PC-3 (cell line): ENCODE measurements at regions not wholly inside any gene's neighbourhood (a gene's known extent, or its start where the extent isn't known, plus 50 kb on each side); places are given as distances from the start of the nearest gene placed in this dataset.
A peak's percentile ranks its signal among the peaks of the same experiment; 100 is the strongest.
"Not testable (repeated sequence)": the region's sequence is repeated elsewhere in the genome, so short reads cannot be mapped to it uniquely, and the experiment has no call there.

Experiments
- ATAC-seq: fragments of 200-7000 bp; cut with Tn5 transposase; 2 replicates; pipeline ENCODE4 v1.9.1; 2020; ENCODE audit warnings: mild to moderate bottlenecking, moderate library complexity
- BruUV-seq: library from RNA; stranded (reverse); fragments of 400-500 nt; replicated peaks from 2 replicates; lab custom pipeline; 2021; lab: Mats Ljungman, UMichigan
- CTCF ChIA-PET: fragments of 300-600 bp; sonication (Branson Sonifier 250); formaldehyde crosslinking; loops from one replicate; lab custom pipeline; 2022; ENCODE audit warnings: antibody characterized with exemption; lab: Charles Lee
- POLR2A ChIA-PET: fragments of 300-600 bp; sonication (Branson Sonifier 250); formaldehyde crosslinking; loops from one replicate; lab custom pipeline; 2022; ENCODE audit warnings: antibody characterized with exemption; ENCODE audit not compliant: unreplicated experiment; lab: Charles Lee
- DNase-seq: peaks from one replicate; pipeline ENCODE4 v3.0.0-alpha.2; 2015
- H2AFZ ChIP-seq: fragments of 300-600 bp; sonication (generic); 2 replicates; pipeline ENCODE4 v1.6.0; 2016; ENCODE audit warnings: antibody characterized with exemption, low read length
- H3F3A ChIP-seq: fragments of 300-600 bp; sonication (generic); one replicate; pipeline ENCODE4 v1.6.0; 2017; ENCODE audit warnings: antibody characterized with exemption, low read length, control low read depth, mild to moderate bottlenecking; ENCODE audit not compliant: unreplicated experiment
- H3K27ac ChIP-seq: fragments of 300-600 bp; sonication (generic); 2 replicates; pipeline ENCODE4 v1.5.1; 2016; ENCODE audit warnings: mild to moderate bottlenecking, low read length
- H3K27me3 ChIP-seq: fragments of 300-600 bp; sonication (generic); 2 replicates; pipeline ENCODE4 v1.6.1; 2016; ENCODE audit warnings: low read length, mixed read lengths
- H3K36me3 ChIP-seq: fragments of 300-600 bp; sonication (generic); 2 replicates; pipeline ENCODE4 v1.6.1; 2016; ENCODE audit warnings: low read depth, mixed run types, low read length, mixed read lengths
- H3K4me1 ChIP-seq: fragments of 300-600 bp; sonication (generic); 2 replicates; pipeline ENCODE4 v1.5.1; 2016; ENCODE audit warnings: low read length; ENCODE audit not compliant: insufficient read depth
- H3K4me2 ChIP-seq: fragments of 300-600 bp; sonication (generic); 2 replicates; pipeline ENCODE4 v1.6.0; 2016; ENCODE audit warnings: low read length
- H3K4me3 ChIP-seq: fragments of 300-600 bp; sonication (generic); 2 replicates; pipeline ENCODE4 v1.5.1; 2016; ENCODE audit warnings: mild to moderate bottlenecking, low read length, mixed read lengths
- H3K79me2 ChIP-seq: fragments of 300-600 bp; sonication (generic); 2 replicates; pipeline ENCODE4 v1.6.1; 2017; ENCODE audit warnings: low read length, mixed read lengths
- H3K9ac ChIP-seq: fragments of 300-600 bp; sonication (generic); 2 replicates; pipeline ENCODE4 v1.6.0; 2016; ENCODE audit warnings: mild to moderate bottlenecking, low read length
- H3K9me2 ChIP-seq: fragments of 300-600 bp; sonication (generic); replicated peaks from 2 replicates; pipeline ENCODE4 v1.6.1; 2016; ENCODE audit warnings: mixed run types, low read length, mixed read lengths
- H3K9me3 ChIP-seq: fragments of 300-600 bp; sonication (generic); 2 replicates; pipeline ENCODE4 v1.6.1; 2016; ENCODE audit warnings: low read length, mixed read lengths
- H4K20me1 ChIP-seq: fragments of 300-600 bp; sonication (generic); 2 replicates; pipeline ENCODE4 v1.6.1; 2016; ENCODE audit warnings: low read length, mixed read lengths
- intact Hi-C: fragments of 100-400 bp; cut with micrococcal nuclease; formaldehyde crosslinking; loops from 2 replicates; pipeline ENCODE4 v1.9.0; 2023

DNA sequence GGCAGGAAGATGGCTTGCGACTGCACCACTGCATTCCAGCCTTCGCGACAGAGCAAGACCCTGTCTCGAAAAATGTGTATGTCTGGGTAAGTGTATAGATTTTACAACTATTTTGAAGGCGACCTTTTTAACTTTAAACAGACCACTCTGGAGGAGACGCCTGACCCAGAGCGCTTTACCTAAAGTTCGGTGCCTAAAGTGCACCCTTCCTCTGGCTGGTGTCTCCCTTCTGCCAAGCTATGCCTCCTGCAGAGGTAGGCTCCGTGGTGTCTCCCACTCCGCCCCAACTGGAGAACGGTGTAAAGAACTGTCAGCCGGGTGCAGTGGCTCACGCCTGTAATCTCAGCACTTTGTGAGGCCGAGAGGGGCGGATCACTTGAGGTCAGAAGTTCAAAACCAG lies 132.7 kb downstream of the POTEM start:
- H3K27me3 ChIP-seq, H3K9me2 ChIP-seq, H3K4me2 ChIP-seq, DNase-seq, H3F3A ChIP-seq, H3K9me3 ChIP-seq, H3K36me3 ChIP-seq, CTCF ChIA-PET, intact Hi-C loops, H3K4me1 ChIP-seq, BruUV-seq, H3K79me2 ChIP-seq, H2AFZ ChIP-seq, POLR2A ChIA-PET, H3K27ac ChIP-seq, H3K9ac ChIP-seq, H3K4me3 ChIP-seq, ATAC-seq, H4K20me1 ChIP-seq: not testable (repeated sequence)

DNA sequence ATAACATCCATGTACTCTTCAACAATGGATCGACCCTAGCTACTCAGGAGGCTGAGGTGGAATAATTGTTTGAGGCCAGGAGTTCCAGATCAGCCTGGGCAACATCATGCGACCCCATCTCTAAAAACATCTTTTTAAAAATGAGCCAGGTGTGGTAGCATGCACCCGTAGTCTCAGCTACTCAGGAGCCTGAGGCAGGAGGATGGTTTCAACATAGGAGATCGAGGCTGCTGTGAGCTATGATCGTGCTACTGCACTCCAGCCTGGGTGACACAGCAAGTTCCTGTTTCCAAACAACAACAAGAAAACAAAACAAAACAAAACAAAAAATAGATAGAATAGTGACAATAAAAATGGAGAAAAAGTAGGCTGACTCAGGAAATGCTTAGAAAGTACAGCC lies 138.3 kb downstream of the POTEM start:
- H3K4me3 ChIP-seq, H3K27me3 ChIP-seq, H3K36me3 ChIP-seq, H3K27ac ChIP-seq, H4K20me1 ChIP-seq, H3K4me2 ChIP-seq, CTCF ChIA-PET, H3K9ac ChIP-seq, H3F3A ChIP-seq, H2AFZ ChIP-seq, ATAC-seq, H3K9me3 ChIP-seq, DNase-seq, H3K79me2 ChIP-seq, intact Hi-C loops, H3K9me2 ChIP-seq, H3K4me1 ChIP-seq, POLR2A ChIA-PET: not testable (repeated sequence)
- BruUV-seq: TSS peak; percentile 10

DNA sequence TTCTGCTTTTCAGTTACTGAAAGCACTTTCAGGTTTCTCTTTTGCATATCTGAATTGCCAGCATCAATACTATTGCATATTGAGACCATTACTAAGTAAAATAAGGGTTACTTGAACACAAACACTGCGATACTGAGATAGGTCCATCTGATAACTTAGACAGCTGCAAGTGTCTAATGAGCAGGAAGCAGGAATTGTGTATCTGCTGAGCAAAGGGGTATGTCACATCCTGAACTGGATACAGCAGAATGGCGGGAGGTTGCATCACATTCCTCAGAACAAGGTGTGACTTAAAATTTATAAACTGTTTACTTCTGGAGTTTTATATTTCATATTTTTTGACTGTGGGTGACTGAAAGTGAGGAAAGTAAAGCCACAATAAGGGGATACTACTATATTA lies 142.7 kb downstream of the POTEM start:
- CTCF ChIA-PET, H3K4me1 ChIP-seq, H3K9me2 ChIP-seq, intact Hi-C loops, POLR2A ChIA-PET, H3K79me2 ChIP-seq, H2AFZ ChIP-seq, H3K27ac ChIP-seq, H3K4me2 ChIP-seq, H3K9ac ChIP-seq, DNase-seq, H3F3A ChIP-seq, H3K27me3 ChIP-seq, H4K20me1 ChIP-seq, H3K9me3 ChIP-seq, BruUV-seq, H3K36me3 ChIP-seq, H3K4me3 ChIP-seq: not testable (repeated sequence)
- peak; percentile 35; the same call in 1 of the 2 replicates for ATAC-seq

- CTCF ChIA-PET: not testable (repeated sequence)
These were observed 153.1 kb downstream of the POTEM start for GRCh38 chr14:19120383-19120782.

DNA sequence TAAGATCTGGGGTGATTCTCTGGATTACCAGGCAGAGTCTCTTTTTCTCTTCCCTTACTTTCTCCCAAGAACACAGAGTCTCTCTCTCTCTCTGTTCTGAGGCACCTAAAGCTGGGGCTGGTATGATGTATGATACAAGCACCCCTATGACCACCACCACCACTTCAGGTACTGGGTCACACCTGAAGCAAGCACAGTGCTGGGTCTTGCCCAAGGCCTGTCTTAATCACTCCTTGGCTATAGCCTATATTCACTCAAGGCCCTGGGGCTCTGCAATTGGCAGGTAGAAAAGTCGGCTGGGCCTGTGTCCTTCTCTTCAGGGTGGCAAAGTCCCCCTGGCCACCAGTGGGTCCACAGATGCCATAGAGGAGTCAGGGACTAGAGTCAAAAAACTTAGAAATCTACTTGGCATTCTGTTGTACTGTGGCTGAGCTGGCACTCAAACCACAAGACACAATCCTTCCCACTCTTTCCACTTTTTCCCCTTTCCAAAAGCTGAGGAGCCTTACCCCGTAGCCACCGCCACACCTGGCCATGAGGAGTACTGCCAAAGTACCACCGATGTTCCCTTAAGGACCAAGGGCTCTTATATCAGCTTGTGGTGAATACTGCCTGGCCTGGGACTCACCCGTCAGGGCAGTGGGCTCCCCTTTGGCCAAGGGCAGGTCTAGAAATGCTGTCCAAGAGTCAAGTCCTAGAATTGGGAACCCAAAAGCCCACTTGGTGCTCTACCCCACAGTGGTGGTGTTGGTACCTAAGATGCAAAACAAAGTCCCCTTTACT lies 159.2 kb downstream of the POTEM start:
- not testable (repeated sequence) for ATAC-seq, BruUV-seq

More at GRCh38 chr14:19120383-19120782, 153.1 kb downstream of the POTEM start:
- H4K20me1 ChIP-seq, H3K79me2 ChIP-seq, H3K4me3 ChIP-seq, POLR2A ChIA-PET, H3K36me3 ChIP-seq, H3K27me3 ChIP-seq, H3K9ac ChIP-seq, DNase-seq, BruUV-seq, H3K4me2 ChIP-seq, H3F3A ChIP-seq, H3K27ac ChIP-seq, intact Hi-C loops, H3K9me2 ChIP-seq, H3K4me1 ChIP-seq, H2AFZ ChIP-seq, ATAC-seq, H3K9me3 ChIP-seq: not testable (repeated sequence)

GRCh38 chr14:19127664-19128435 lies 160.6 kb downstream of the POTEM start:
- DNase-seq, ATAC-seq, H4K20me1 ChIP-seq, intact Hi-C loops, H3K36me3 ChIP-seq, H3K79me2 ChIP-seq, H3K4me2 ChIP-seq, CTCF ChIA-PET, H3K9me2 ChIP-seq, H3K27ac ChIP-seq, H3K4me3 ChIP-seq, H2AFZ ChIP-seq, H3F3A ChIP-seq, H3K9me3 ChIP-seq, H3K27me3 ChIP-seq, H3K9ac ChIP-seq, POLR2A ChIA-PET, H3K4me1 ChIP-seq, BruUV-seq: not testable (repeated sequence)

More for the DNA sequence above, 159.2 kb downstream of the POTEM start:
- H3K9me3 ChIP-seq, H3K27ac ChIP-seq, POLR2A ChIA-PET, H4K20me1 ChIP-seq, CTCF ChIA-PET, intact Hi-C loops, DNase-seq, H3K9me2 ChIP-seq, H3K27me3 ChIP-seq, H3K4me2 ChIP-seq, H3K36me3 ChIP-seq, H2AFZ ChIP-seq, H3K4me3 ChIP-seq, H3F3A ChIP-seq, H3K4me1 ChIP-seq, H3K9ac ChIP-seq, H3K79me2 ChIP-seq: not testable (repeated sequence)
